Astrocyte of the spinal cord (primary cell): ENCODE measurements at regions not wholly inside any gene's neighbourhood (a gene's known extent, or its start where the extent isn't known, plus 50 kb on each side); places are given as distances from the start of the nearest gene placed in this dataset.
"Not testable (repeated sequence)": the region's sequence is repeated elsewhere in the genome, so short reads cannot be mapped to it uniquely, and the experiment has no call there.

Experiments used
- DNase-seq: peaks from one replicate; pipeline ENCODE4 v3.0.0; 2011; ENCODE audit warnings: low read depth, low spot score
- H3K4me3 ChIP-seq: 2 replicates; pipeline ENCODE4 v1.5.1; 2011; ENCODE audit warnings: low read depth, mild to moderate bottlenecking, low read length, moderate library complexity
- CTCF ChIP-seq: IDR thresholded peaks from 2 replicates; pipeline ENCODE4 v1.5.1; 2012; ENCODE audit warnings: low read depth, mild to moderate bottlenecking, low read length, inconsistent platforms
- in situ Hi-C: cut with HindIII; loops from 2 replicates; pipeline ENCODE4 v1.10.0; 2017; ENCODE audit warnings: low sequenced_read_pairs

GRCh38 chr11:134502153-134502550 lies 90.1 kb upstream of the B3GAT1 start:
- no peak overlapping the region for H3K4me3 ChIP-seq
- in situ Hi-C loops = no loop called here
- no peak for DNase-seq
- TF ChIP-seq CTCF = no peak

GRCh38 chr11:134501406-134502152 lies 89.5 kb upstream of the B3GAT1 start:
- in situ Hi-C loops = no loop called here
- H3K4me3 ChIP-seq = no peak overlapping the region
- TF ChIP-seq CTCF = no peak
- DNase-seq = no peak

- no peak overlapping the region for H3K4me3 ChIP-seq
- DNase-seq = no peak
- in situ Hi-C loops = no loop called here
- TF ChIP-seq CTCF = no peak
These were observed 88.6 kb upstream of the B3GAT1 start for GRCh38 chr11:134500621-134501020.

GRCh38 chr11:134499990-134500389 lies 87.9 kb upstream of the B3GAT1 start:
- in situ Hi-C loops = no loop called here
- no peak for DNase-seq
- no peak overlapping the region for H3K4me3 ChIP-seq
- TF ChIP-seq CTCF = no peak

GRCh38 chr11:134498326-134499139 lies 86.5 kb upstream of the B3GAT1 start:
- DNase-seq = no peak
- no peak for TF ChIP-seq CTCF
- in situ Hi-C loops = no loop called here

GRCh38 chr11:134497586-134497985 lies 85.5 kb upstream of the B3GAT1 start:
- in situ Hi-C loops = no loop called here
- DNase-seq = no peak
- no peak overlapping the region for H3K4me3 ChIP-seq
- TF ChIP-seq CTCF = no peak

More at GRCh38 chr11:134498326-134499139, 86.5 kb upstream of the B3GAT1 start:
- no peak overlapping the region for H3K4me3 ChIP-seq

- H3K4me3 ChIP-seq, DNase-seq, in situ Hi-C loops: not testable (repeated sequence)
These were observed 84.0 kb upstream of the B3GAT1 start for GRCh38 chr11:134496058-134496457.

- DNase-seq, H3K4me3 ChIP-seq, in situ Hi-C loops: not testable (repeated sequence)
These were observed 82.4 kb upstream of the B3GAT1 start for GRCh38 chr11:134494395-134494794.

- H3K4me3 ChIP-seq, in situ Hi-C loops, DNase-seq: not testable (repeated sequence)
These were observed 80.4 kb upstream of the B3GAT1 start for GRCh38 chr11:134492411-134492810.
